OCI-LY1 (cell line): ENCODE measurements at regions not wholly inside any gene's neighbourhood (a gene's known extent, or its start where the extent isn't known, plus 50 kb on each side); places are given as distances from the start of the nearest gene placed in this dataset.

ENCODE experiments used
- CTCF ChIP-seq: fragments of 200-600 bp; sonication (generic), shearing (Covaris generic); IDR thresholded peaks from 2 replicates; pipeline ENCODE4 v1.5.1; 2017; ENCODE audit warnings: mild to moderate bottlenecking, antibody characterized with exemption, low read length, moderate library complexity, mixed read lengths
- EZH2 ChIP-seq: fragments of 200-600 bp; sonication (generic), shearing (Covaris generic); IDR thresholded peaks from 2 replicates; pipeline ENCODE4 v1.8.0; 2017; ENCODE audit warnings: borderline replicate concordance, mixed run types, mild to moderate bottlenecking, antibody characterized with exemption, low read length, moderate library complexity, mixed read lengths

- TF ChIP-seq EZH2 (no peak), CTCF (no peak)
These were observed 61.3 kb upstream of the GPRC5B start for GRCh38 chr16:19945934-19946333.
